ENCODE measurements at regions not wholly inside any gene's neighbourhood (a gene's known extent, or its start where the extent isn't known, plus 50 kb on each side); places are given as distances from the start of the nearest gene placed in this dataset.
A peak's percentile ranks its signal among the peaks of the same experiment; 100 is the strongest.

DNA sequence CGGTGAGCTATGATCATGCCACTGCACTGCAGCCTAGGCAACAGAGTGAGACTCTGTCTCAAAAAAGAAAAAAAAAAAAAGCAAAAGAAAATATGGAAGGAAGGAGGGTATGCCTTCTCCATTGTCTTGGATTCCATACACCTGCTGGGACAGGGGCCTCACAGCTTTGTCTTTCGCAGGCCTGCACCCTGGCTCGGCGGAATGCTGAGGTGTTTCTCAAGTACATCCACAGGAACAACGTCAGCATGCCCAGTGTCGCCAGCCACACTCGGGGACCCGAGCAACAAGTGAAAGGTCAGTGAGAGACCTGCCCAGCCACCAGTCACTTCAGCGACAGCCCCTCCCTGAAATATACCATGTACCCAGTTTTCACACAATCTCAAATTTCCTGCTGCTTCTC is 288.5 kb upstream of the UMPS start:
- no peak for DNase-seq (ENCODE audit: low read depth in 2 of 2)

DNA sequence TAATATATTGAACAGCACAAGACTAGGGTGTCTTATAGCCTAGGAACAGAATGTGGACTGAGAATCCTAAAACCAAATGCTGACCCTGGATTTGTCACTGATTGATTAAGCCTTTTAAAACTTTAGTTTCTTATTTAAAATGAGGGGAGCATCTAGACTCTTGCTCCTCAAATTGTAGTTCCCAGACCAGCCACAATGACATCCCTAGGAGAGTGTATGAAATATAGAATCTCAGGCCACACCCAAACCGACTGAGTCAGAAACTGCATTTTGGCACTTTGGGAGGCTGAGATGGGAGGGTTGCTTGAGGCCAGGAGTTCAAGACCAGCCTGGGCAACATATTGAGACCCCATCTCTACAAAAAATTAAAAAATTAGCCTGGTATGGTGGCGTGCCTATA is 287.8 kb upstream of the UMPS start:
- DNase-seq (ENCODE audit: low read depth in 2 of 2) = no peak

DNA sequence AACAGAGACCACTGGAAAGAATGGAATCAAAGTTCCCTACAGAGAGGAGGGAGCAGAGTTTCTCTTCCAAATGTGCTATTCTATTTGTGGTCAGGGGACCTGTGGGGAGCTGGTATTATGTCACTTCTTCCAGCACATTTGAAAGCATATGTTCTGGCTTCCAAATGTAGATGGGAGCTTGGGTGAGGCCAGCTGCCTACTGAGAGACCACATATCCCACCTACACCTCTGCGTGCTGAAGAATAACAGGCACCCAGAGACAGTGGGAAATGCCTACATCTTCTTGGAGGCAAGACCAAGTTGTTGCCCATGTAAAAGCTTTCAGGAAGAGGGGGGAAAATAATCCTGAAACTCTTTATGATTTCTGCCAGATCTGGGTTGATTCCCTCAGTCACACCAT is 286.8 kb upstream of the UMPS start:
- DNase-seq (ENCODE audit: low read depth in 2 of 2) = no peak

DNA sequence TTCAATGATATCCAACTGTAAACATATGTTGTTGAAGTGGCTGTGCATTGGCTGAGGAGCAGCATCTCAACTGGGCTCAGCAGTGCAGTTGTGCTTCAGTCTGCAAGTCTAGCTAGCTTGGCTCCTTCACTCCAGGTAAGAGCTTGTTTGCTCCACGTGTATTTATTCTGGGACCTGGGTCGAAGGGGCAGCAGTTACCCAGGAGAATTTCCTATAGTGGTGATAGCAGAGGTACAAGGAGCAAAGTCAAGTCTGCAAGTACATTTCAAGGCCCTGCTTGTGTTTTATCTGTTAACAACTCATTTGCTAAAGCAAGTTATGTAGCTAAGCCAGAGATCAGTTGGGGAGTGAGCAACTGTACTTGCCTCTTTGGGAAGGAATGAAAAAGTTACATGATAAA is 286.2 kb upstream of the UMPS start:
- DNase-seq (ENCODE audit: low read depth in 2 of 2) = no peak

DNA sequence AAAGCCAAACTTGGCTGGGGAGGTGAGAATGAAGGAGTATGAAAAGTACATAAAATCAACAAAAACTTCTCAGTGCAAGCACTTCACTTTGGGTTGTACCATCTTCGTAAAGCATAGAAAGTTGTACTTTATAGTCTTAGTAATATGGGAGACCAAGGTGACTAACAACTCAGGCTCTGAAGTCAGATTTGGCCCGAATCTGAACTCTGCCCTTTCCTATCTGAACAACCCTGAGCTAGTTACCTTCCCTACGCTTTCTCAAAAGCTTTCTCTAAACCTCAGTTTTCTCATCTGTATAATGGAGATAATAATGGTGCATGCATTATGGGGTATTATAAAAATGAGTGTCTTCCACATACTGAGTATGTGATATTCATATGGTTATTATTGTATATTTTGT is 285.4 kb upstream of the UMPS start:
- no peak for DNase-seq (ENCODE audit: low read depth in 2 of 2)

DNA sequence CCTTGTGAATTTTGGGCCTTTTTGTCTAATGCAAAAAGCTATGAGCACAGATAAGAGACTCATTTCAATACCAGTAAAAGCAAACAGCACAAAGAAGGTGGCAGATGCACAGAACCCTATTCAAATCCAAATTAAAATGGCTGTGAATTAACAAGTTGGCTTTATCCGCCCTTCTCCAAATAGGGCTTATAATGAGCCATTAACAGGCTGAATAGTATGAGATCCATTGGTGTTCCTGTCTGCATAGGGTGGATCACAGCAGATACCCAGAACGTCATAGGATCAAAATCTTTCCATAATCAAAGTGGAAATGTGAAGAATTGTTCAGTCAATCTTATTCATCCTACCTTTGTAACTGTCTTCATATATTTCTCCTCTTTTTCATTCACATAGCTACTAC is 282.4 kb upstream of the UMPS start:
- DNase-seq (ENCODE audit: low read depth in 2 of 2) = no peak

DNA sequence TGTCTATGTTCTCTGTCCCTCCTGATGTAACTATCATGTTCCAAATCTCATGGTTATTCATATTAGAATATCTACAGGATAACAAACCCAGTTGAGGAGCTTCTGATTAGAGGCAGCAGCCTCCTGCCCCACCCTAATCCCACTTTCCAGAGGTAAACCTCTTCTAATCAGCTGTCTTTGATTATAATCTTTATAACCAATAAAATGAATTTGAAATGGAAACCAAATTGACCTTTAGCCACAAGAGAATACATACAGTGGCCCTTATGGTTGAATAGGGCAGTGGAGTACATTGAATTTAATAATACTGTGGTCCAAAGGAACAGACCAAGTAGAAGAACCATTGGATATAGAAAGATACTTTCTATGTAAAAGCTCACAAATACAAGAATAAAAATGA is 281.3 kb upstream of the UMPS start:
- DNase-seq (ENCODE audit: low read depth in 2 of 2) = no peak

DNA sequence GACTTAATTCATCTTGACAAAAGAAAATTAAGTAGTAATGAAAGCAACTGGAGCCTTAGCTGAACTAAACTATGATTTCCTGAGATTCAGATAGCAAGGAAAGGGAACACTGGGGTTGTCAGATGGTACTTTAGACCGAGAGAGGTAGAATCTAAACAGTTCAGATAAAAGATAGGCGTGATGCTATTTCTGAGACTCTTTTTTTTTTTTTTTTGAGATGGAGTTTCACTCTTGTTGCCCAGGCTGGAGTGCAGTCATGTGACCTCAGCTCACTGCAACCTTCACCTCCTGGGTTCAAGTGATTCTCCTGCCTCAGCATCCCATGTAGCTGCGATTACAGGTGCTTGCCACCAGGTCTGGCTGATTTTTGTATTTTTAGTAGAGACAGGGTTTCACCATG is 279.9 kb upstream of the UMPS start:
- DNase-seq (ENCODE audit: low read depth in 2 of 2) = no peak

DNA sequence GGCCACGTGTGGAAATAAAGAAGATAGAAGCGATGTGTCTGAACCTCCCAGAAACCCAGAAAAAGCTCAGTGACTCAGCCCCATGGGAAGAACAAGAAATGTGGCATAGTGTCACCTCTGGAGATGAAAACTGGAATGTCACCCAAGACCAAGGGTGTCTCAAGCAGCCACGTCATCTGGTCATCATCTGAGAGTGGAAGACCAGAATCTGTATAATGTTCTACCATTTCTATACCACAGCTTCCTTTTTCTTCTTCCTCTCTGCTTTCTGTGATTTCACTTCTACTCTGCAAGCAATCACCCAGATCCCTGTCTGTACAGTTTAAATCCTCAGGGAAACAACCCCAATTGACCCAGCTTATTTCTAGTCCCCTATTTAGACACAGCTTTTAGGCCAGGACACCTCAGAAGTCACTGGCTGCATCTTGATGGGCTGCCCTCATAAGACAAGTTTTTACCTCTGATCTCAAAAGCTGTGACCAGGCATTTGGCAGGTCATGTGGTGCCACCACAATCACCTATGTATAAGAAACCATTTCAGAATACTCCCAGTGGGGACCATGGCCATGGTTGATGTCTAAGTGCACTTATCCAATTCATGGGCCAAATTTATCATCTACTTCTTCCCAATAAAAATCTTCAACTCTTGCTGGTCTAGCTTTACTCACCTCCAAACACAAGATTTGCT is 278.5 kb upstream of the UMPS start:
- no peak for DNase-seq (ENCODE audit: low read depth in 2 of 2)

DNA sequence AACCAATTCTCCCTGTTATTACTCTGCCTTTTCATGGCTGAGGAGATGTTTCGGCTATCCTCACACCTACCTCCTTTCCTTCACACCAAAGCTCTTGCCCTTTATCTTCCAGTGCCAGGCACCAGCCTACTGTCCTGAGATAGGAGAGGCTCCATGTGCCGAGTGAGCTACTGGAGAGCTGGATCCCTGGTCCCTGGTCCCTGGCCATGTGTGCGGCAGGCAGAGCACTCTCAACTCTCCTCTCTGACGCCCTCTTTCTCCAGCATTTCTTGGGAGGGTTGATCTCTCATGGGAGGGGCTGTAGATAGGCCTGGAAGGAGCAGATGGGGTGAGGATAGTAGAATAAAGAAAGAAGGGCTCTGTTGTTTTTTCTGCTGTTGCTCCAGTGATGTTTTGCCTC is 277.1 kb upstream of the UMPS start:
- DNase-seq (ENCODE audit: low read depth in 2 of 2) = no peak

DNA sequence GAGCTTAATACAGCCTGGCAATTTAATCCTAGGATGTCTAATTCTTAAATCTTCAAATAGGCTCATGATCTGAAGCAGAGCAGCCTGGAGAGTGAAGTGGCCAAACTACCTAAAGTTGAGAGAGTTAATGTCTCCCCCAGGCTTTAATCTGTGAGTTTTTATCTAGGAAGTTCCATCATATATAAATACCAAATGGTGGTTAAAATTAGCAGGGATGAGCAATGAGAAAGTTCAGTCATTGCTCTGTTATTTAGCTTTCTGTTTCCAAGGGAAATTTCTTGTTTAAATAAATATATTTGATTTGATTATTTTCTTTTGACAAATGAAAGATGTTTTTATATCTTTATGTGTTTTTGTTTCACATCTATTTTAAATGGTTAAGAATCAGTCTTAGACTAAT is 274.4 kb upstream of the UMPS start:
- no peak for DNase-seq (ENCODE audit: low read depth in 2 of 2)

DNA sequence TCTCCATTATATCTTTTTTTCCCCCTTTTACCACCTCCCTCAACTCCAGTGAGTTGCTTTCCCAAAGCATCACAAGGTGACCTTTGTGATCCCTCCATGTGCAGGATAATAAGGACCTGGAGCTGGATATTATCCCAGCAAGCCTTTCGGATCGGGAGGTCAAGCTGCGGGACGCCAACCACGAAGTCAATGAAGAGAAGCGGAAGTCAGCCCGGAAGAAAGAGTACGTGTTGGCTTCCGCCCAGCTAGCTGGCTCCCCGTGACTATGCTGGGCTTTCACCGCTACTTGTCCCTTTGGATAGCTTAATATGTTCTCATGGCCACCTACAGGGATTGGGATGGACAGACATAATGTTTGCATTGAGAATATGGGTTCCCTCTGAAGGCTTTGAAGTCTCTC is 273.7 kb upstream of the UMPS start:
- no peak for DNase-seq (ENCODE audit: low read depth in 2 of 2)

DNA sequence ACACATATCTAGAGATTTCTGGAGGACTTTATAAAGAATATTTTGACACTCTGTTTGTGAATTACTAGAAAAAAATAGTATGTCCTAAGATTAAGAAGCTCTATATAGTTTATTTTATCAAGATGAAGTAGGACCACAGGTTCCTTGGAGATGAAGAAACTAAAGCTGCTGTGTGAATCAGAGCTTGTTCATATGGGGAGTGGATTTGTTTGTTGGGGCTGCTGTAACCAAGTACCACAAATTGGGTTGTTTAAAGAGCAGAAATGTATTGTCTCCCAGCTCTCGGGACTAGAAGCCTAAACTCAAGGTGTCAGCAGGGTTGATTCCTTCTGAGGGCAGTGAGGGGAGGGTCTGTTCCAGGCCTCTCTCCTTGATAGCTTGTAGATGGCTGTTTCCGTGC is 270.6 kb upstream of the UMPS start:
- DNase-seq (ENCODE audit: low read depth in 2 of 2) = no peak

DNA sequence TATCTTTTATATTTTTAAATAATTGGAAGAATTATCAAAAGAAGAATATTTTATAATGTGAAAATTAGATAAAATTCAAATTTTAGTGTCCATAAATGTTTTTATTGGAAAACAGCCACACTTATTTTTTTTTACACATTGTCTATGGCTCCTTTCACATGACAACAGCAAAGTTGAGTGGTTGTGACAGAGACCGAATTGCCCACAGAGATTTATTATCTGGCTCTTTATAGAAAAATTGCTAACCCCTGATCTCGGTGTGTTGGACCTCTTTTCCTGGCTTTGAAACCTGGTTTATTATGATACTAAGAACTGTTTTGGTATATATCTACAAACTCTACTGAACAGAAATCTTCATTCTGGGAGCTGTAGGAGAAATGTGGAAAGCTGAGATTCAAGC is 269.1 kb upstream of the UMPS start:
- DNase-seq (ENCODE audit: low read depth in 2 of 2) = no peak

DNA sequence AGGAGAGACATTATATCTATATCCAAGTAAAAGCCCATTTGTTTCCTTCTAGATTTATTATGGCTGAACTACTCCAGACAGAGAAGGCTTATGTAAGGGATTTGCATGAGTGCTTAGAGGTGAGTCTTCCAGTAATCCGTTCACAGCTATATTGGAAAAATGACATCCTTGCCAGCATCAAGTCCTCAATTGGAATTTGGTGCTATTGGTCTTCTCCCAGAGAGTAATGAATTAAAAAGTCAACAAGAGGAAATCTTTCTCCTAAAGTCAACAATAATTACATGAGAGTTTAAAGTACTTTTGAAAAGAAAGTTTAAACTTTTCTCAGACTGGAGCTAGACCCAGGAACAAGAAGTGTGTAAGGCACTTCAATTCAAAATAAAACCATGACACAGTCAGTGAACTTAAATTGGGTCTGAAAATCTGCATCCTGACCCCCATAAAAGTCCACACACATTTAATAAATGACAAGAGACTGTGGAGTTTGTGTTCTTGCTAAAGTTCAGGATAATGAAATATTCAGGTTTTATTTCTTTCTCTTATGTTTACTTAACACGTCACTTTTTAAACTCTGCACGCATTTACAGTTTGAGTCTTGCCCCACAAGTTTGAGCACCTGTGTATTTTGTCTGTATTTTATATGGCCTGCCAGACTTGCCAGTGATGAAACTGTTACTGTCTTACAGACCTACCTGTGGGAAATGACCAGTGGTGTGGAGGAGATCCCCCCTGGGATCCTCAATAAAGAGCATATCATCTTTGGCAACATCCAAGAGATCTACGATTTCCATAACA is 268.2 kb upstream of the UMPS start:
- DNase-seq (ENCODE audit: low read depth in 2 of 2) = no peak

DNA sequence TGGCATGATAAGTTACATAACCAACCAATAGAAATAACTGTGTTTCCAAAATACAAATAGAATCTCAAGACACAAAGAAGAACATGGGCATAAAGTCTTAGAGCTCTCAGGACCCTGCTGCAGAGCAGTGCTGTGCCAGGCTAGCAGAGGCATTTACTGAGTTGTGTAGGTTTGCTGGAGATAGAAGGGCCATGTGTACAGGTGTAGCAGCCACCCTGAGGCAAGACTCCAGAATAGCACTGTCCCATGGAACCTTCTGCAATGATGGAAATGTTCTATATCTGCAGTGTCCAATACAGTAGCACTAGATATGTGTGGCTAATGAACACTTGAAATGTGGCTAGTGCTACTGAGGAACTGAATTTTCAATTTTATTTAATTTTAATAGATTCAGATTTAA is 267.0 kb upstream of the UMPS start:
- DNase-seq (ENCODE audit: low read depth in 2 of 2) = no peak

DNA sequence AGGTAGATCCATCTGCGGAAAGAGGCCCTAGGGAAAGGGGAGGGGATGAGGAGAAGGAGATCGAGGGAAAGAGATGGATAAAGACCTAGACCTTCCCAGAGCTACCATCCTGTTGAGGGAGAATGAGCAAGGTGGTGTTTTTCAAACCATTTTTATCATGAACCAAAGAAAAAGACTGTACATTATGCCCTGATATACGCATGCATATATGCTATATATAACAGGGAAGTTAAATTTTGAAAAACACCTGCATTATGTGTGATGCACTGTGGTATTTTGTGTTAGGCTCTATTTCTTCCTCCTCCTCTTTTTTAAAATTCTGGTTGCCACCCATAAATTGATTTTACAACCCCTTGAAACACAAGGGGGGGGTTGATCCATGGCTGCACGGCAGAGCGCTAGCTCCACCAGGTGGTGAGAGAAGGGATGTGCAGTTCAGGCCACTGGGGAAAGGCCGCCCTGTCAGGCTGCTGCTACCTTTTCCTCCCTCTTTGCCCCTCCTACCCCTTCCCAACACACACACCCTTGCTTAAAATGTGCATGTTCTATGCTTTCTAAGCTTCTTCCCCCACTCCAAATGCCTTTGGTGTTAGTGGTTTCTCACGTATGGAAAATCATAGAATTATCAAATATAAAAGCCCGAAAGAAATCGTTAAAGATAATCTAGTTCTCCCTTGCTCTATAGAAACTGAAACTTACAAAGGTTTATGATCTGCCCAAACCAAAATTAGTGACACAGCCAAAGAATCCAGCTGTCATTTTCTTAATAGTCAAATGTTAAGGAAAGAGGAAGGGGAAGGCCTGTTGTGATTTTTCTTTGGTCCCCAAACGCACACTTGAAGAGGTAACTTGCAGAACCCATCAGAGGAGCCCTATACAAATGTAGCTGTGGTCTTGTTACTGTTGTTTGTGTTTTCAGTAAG is 262.0 kb upstream of the UMPS start:
- peak; percentile 4 to 22 for DNase-seq (ENCODE audit: low read depth in 2 of 2)

DNA sequence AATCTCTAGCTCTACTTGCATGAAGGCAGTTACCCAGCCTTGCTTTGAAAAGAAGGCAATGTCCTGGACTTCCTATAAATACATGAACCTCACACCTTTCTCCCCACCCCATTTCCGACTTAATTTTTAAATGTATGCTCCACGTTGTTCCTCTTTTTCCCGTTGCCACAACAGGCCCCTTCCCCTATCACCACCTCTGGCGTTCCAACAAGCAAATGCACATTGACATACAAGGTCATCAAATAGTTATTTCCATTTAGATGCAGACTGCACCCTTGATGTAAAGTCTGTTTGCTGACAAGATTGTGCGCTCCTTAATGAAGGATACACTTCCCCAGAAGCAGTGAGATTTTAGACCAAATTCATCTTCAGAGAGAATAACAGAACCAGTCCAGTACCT is 260.7 kb upstream of the UMPS start:
- no peak for DNase-seq (ENCODE audit: low read depth in 2 of 2)

DNA sequence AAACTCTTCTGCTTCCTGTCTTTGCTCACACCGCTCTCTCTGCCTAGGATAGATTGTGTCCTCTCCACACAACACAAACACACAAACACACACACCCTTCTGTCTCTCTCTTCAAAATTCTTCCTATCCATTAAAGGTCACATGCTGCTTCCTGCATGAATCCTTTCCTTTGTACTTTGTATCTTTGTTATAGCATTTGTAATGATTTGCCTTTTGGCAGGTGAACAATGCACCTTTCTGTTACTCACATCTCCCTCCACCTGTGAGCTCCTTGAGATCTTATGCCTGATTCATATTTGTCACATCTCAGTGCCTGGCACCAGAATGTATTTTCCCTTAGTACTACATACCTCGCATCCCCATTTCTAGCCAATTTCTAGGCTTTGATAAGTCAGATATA is 251.4 kb upstream of the UMPS start:
- no peak for DNase-seq (ENCODE audit: low read depth in 2 of 2)

DNA sequence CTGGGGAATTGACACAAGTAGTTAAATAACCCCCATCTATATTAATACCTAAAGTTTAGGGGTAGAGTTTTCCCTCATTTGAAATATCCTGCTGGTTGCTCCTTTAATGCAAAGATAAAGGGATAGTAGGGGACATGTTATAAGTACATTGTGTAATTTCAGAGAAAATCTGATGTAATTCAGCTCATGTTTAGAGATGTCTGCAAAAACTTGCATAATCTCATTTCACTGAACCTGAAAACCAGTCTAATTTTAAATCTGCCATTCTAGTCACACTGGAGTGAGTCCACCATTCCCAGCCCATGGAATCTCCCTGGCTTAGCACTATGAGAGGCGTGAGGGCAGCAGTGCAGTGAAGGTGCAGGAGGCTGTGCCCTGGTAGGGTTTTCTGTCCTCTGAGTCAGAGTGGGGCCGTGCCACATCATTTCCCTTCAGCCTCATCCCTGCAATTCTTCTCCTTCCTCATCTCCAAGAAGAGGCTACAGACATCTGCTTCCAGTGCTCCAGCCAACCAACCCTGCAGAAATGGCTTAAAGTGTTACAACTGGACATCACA is 246.3 kb upstream of the UMPS start:
- no peak for DNase-seq (ENCODE audit: low read depth in 2 of 2)

DNA sequence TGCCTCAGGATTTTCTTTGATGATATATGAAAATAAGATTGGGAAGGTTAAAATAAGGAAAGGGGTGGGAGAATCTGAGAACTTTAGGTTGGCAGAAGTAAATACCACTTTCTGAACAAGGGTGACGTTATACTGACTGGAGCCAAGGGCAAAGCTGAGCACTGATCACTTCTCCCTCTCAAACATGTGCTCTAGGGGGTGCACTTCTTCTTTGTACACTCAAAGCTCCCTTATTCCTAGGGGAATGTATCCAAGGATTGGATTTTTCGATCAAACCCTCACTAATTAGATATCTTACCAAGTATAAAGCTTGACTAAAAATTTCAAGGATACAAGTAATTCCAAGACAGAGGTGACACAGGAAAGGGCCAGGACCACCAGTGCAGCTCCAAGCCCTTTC is 243.9 kb upstream of the UMPS start:
- DNase-seq (ENCODE audit: low read depth in 2 of 2) = no peak

DNA sequence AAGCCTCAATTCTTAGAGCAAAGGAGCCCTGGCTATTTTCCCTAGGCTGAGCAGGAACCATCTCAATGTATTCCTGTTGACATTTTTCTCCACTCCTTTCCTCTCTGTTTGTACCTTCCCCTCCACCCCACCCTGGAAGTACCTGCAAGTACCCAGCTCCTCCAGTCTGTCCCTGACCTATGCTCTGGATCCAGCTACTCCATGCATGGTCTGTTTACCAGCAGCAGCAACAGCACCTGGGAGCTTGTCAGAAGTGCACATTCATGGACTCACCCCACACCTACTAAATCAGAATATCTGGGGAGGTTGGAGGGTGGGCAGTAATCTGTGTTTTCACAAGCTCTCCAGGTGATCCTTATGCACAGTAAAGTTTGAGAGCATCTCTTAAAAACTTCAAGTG is 240.7 kb upstream of the UMPS start:
- DNase-seq (ENCODE audit: low read depth in 2 of 2) = no peak

Measured in stimulated activated CD4-positive, alpha-beta T cell treated with anti-CD3 and anti-CD28 coated beads, Interleukin-4, amount 100 ng/mL, for 48 hours (primary cell).